ENCODE measurements at regions not wholly inside any gene's neighbourhood (a gene's known extent, or its start where the extent isn't known, plus 50 kb on each side); places are given as distances from the start of the nearest gene placed in this dataset.

DNA sequence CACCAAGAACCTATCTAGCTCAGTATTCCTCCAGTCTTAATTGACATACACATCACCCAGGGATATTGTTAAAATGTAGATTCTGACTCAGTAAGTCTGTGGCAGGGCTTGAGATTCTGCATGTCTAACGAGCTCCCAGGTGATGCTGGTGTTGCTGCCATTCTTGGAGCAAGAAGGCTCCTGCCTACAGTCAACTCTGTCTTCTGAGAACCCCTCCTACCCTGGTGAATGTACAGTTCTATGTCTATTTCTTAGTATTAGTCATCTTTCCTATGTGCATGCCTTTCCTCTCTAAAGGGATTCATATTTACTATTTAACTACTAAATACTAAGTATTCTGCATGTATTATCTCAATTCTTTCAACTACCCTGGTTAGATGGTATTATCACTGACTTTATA, 268.7 kb downstream of the EDEM1 start:
- TF ChIP-seq SPI1 (IDR thresholded peaks at IDR 0.05; ENCODE audit: borderline replicate concordance, low read depth, low read length) (no peak), TBL1XR1 (IDR thresholded peaks at IDR 0.05; ENCODE audit: low read length in 2 of 2) (no peak), CTCF (IDR thresholded peaks at IDR 0.05 in 2 of 3, conservative IDR thresholded peaks at IDR 0.05 in 1 of 3; ENCODE audit: insufficient read depth in 2 of 3, low read depth in 1 of 3, low read length in 3 of 3) (no peak)
- TF ChIP-seq, protein P1, sequence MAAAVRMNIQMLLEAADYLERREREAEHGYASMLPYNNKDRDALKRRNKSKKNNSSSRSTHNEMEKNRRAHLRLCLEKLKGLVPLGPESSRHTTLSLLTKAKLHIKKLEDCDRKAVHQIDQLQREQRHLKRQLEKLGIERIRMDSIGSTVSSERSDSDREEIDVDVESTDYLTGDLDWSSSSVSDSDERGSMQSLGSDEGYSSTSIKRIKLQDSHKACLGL (CRISPR knock-in tag; IDR thresholded peaks at IDR 0.05; ENCODE audit: borderline replicate concordance, poor library complexity, severe bottlenecking): no peak
